Neural cell (in vitro differentiated cells): ENCODE measurements at regions not wholly inside any gene's neighbourhood (a gene's known extent, or its start where the extent isn't known, plus 50 kb on each side); places are given as distances from the start of the nearest gene placed in this dataset.

ENCODE experiments used
- H2AFZ ChIP-seq: fragments of 200-600, 300-800 bp; sonication (generic), shearing (Covaris generic); 2 replicates; pipeline ENCODE4 v1.6.0; 2014; ENCODE audit warnings: low read depth, mild to moderate bottlenecking, antibody characterized with exemption, low read length, moderate library complexity
- H3F3A ChIP-seq: fragments of 200-600 bp; shearing (Covaris generic); 2 replicates; pipeline ENCODE4 v1.6.1; 2016; ENCODE audit warnings: mild to moderate bottlenecking, moderate library complexity, mixed read lengths, antibody characterized with exemption, low read length; ENCODE audit not compliant: insufficient read depth, poor library complexity, severe bottlenecking
- H3K27ac ChIP-seq: fragments of 200-600, 300-800 bp; sonication (generic), shearing (Covaris generic); 2 replicates; pipeline ENCODE4 v1.5.1; 2014; ENCODE audit warnings: mild to moderate bottlenecking, low read length, moderate library complexity
- H3K27me3 ChIP-seq: fragments of 300-800, 200-600 bp; sonication (generic), shearing (Covaris generic); 2 replicates; pipeline ENCODE4 v1.6.0; 2014; ENCODE audit warnings: mild to moderate bottlenecking, low read depth, low read length, moderate library complexity; ENCODE audit not compliant: insufficient read depth
- H3K36me3 ChIP-seq: fragments of 300-800, 200-600 bp; sonication (generic), shearing (Covaris generic); 2 replicates; pipeline ENCODE4 v1.5.1; 2014; ENCODE audit warnings: mild to moderate bottlenecking, antibody characterized with exemption, low read length, moderate library complexity; ENCODE audit not compliant: insufficient read depth
- H3K4me2 ChIP-seq: fragments of 300-800, 200-600 bp; sonication (generic), shearing (Covaris generic); 2 replicates; pipeline ENCODE4 v1.6.0; 2014; ENCODE audit warnings: mild to moderate bottlenecking, low read length
- H3K4me3 ChIP-seq: fragments of 300-800, 200-600 bp; sonication (generic), shearing (Covaris generic); 2 replicates; pipeline ENCODE4 v1.5.1; 2014; ENCODE audit warnings: mild to moderate bottlenecking, low read length, moderate library complexity
- H3K79me2 ChIP-seq: fragments of 200-600 bp; shearing (Covaris generic); replicated peaks from 2 replicates; pipeline ENCODE4 v1.6.0; 2014; ENCODE audit warnings: mild to moderate bottlenecking, low read length, moderate library complexity; ENCODE audit not compliant: insufficient read depth
- H3K9ac ChIP-seq: fragments of 300-800, 200-600 bp; sonication (generic), shearing (Covaris generic); 2 replicates; pipeline ENCODE4 v1.6.1; 2016; ENCODE audit warnings: mild to moderate bottlenecking, low read length, mixed read lengths
- H3K9me2 ChIP-seq: fragments of 200-600 bp; shearing (Covaris generic); 2 replicates; pipeline ENCODE4 v1.6.1; 2016; ENCODE audit warnings: mild to moderate bottlenecking, low read length, mixed read lengths; ENCODE audit not compliant: insufficient read depth
- H3K9me3 ChIP-seq: fragments of 200-600, 300-800 bp; sonication (generic), shearing (Covaris generic); 2 replicates; pipeline ENCODE4 v1.6.1; 2016; ENCODE audit warnings: mild to moderate bottlenecking, mixed run types, low read length, moderate library complexity, mixed read lengths
- H4K20me1 ChIP-seq: fragments of 200-600 bp; shearing (Covaris generic); 2 replicates; pipeline ENCODE4 v1.6.1; 2016; ENCODE audit warnings: mild to moderate bottlenecking, mixed run types; ENCODE audit not compliant: insufficient read depth
- EP300 ChIP-seq: fragments of 450-650 bp; conservative IDR thresholded peaks from 2 replicates; pipeline ENCODE4 v1.6.1; 2014; ENCODE audit warnings: antibody characterized with exemption, mild to moderate bottlenecking, moderate library complexity; ENCODE audit not compliant: poor library complexity, severe bottlenecking
- EZH2 ChIP-seq: fragments of 200-600, 300-800 bp; shearing (Covaris generic), sonication (generic); IDR thresholded peaks from 2 replicates; pipeline ENCODE4 v1.6.1; 2014; ENCODE audit warnings: antibody characterized with exemption, low read length, borderline replicate concordance, mild to moderate bottlenecking; ENCODE audit not compliant: insufficient read depth, poor library complexity, severe bottlenecking
- MXI1 ChIP-seq: fragments of 450-650 bp; conservative IDR thresholded peaks from 2 replicates; pipeline ENCODE4 v1.6.1; 2014; ENCODE audit warnings: antibody characterized with exemption, mild to moderate bottlenecking; ENCODE audit not compliant: poor library complexity, severe bottlenecking
- POLR2AphosphoS5 ChIP-seq: IDR thresholded peaks from 2 replicates; pipeline ENCODE4 v1.6.1; 2012
- RAD21 ChIP-seq: fragments of 450-650 bp; conservative IDR thresholded peaks from 2 replicates; pipeline ENCODE4 v1.6.1; 2014; ENCODE audit warnings: antibody characterized with exemption, mild to moderate bottlenecking, moderate library complexity
- SMC3 ChIP-seq: fragments of 450-650 bp; conservative IDR thresholded peaks from 2 replicates; pipeline ENCODE4 v1.6.1; 2014; ENCODE audit warnings: antibody characterized with exemption, mild to moderate bottlenecking, moderate library complexity; ENCODE audit not compliant: poor library complexity
- TAF1 ChIP-seq: IDR thresholded peaks from 2 replicates; pipeline ENCODE4 v1.6.1; 2012; ENCODE audit warnings: low read depth
- TF ChIP-seq, protein P1 (sequence below): fragments of 450-650 bp; IDR thresholded peaks from 2 replicates; pipeline ENCODE4 v1.5.1; 2014; ENCODE audit warnings: antibody characterized with exemption, mild to moderate bottlenecking, moderate library complexity; ENCODE audit not compliant: poor library complexity, severe bottlenecking
- TF ChIP-seq, protein P2 (sequence below): IDR thresholded peaks from 2 replicates; pipeline ENCODE4 v1.6.1; 2012; ENCODE audit warnings: borderline replicate concordance

GRCh38 chr2:216293883-216294282 lies 78.4 kb downstream of the MARCHF4 start:
- Histone ChIP-seq H3K9me3 (no peaks in the 10 kb centered on the region), H3K36me3 (no peaks in the 10 kb centered on the region), H4K20me1 (no peaks in the 10 kb centered on the region), H3K27me3 (no peaks in the 10 kb centered on the region), H3F3A (no peaks in the 10 kb centered on the region), H2AFZ (no peak overlapping the region), H3K9me2 (no peaks in the 10 kb centered on the region), H3K27ac (no peak overlapping the region), H3K4me3 (no peak overlapping the region), H3K9ac (no peak overlapping the region), H3K4me2 (no peak overlapping the region), H3K79me2 (no peaks in the 10 kb centered on the region)
- TF ChIP-seq SMC3 (no peak), POLR2AphosphoS5 (no peak), TAF1 (no peak), MXI1 (no peak), RAD21 (no peak), EP300 (no peak), EZH2 (no peak)
- TF ChIP-seq, protein P1, sequence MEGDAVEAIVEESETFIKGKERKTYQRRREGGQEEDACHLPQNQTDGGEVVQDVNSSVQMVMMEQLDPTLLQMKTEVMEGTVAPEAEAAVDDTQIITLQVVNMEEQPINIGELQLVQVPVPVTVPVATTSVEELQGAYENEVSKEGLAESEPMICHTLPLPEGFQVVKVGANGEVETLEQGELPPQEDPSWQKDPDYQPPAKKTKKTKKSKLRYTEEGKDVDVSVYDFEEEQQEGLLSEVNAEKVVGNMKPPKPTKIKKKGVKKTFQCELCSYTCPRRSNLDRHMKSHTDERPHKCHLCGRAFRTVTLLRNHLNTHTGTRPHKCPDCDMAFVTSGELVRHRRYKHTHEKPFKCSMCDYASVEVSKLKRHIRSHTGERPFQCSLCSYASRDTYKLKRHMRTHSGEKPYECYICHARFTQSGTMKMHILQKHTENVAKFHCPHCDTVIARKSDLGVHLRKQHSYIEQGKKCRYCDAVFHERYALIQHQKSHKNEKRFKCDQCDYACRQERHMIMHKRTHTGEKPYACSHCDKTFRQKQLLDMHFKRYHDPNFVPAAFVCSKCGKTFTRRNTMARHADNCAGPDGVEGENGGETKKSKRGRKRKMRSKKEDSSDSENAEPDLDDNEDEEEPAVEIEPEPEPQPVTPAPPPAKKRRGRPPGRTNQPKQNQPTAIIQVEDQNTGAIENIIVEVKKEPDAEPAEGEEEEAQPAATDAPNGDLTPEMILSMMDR, result no peak

GRCh38 chr2:216292886-216293301 lies 79.4 kb downstream of the MARCHF4 start:
- Histone ChIP-seq H3K9me2 (no peaks in the 10 kb centered on the region), H4K20me1 (no peaks in the 10 kb centered on the region)
- TF ChIP-seq EZH2 (no peak), POLR2AphosphoS5 (no peak), EP300 (no peak), TAF1 (no peak), SMC3 (no peak), MXI1 (no peak), RAD21 (no peak)
- TF ChIP-seq, protein P1, result no peak
- TF ChIP-seq, protein P2, sequence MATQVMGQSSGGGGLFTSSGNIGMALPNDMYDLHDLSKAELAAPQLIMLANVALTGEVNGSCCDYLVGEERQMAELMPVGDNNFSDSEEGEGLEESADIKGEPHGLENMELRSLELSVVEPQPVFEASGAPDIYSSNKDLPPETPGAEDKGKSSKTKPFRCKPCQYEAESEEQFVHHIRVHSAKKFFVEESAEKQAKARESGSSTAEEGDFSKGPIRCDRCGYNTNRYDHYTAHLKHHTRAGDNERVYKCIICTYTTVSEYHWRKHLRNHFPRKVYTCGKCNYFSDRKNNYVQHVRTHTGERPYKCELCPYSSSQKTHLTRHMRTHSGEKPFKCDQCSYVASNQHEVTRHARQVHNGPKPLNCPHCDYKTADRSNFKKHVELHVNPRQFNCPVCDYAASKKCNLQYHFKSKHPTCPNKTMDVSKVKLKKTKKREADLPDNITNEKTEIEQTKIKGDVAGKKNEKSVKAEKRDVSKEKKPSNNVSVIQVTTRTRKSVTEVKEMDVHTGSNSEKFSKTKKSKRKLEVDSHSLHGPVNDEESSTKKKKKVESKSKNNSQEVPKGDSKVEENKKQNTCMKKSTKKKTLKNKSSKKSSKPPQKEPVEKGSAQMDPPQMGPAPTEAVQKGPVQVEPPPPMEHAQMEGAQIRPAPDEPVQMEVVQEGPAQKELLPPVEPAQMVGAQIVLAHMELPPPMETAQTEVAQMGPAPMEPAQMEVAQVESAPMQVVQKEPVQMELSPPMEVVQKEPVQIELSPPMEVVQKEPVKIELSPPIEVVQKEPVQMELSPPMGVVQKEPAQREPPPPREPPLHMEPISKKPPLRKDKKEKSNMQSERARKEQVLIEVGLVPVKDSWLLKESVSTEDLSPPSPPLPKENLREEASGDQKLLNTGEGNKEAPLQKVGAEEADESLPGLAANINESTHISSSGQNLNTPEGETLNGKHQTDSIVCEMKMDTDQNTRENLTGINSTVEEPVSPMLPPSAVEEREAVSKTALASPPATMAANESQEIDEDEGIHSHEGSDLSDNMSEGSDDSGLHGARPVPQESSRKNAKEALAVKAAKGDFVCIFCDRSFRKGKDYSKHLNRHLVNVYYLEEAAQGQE, result no peak

More at GRCh38 chr2:216292886-216293301, 79.4 kb downstream of the MARCHF4 start:
- Histone ChIP-seq H3K9me3 (no peaks in the 10 kb centered on the region), H3K9ac (no peak overlapping the region), H3K79me2 (no peaks in the 10 kb centered on the region), H3K27ac (no peak overlapping the region), H3F3A (no peaks in the 10 kb centered on the region), H3K27me3 (no peaks in the 10 kb centered on the region), H2AFZ (no peak overlapping the region), H3K36me3 (no peaks in the 10 kb centered on the region), H3K4me2 (no peak overlapping the region), H3K4me3 (no peak overlapping the region)
